T-helper 1 cell treated with Interleukin-12 subunit alpha and Interleukin-12 subunit beta and Interleukin-4 antibody, amounts not matched to agents 30 ng/mL and 1 ng/mL, for 36 hours (primary cell): ENCODE measurements at regions not wholly inside any gene's neighbourhood (a gene's known extent, or its start where the extent isn't known, plus 50 kb on each side); places are given as distances from the start of the nearest gene placed in this dataset.
"Not testable (repeated sequence)": the region's sequence is repeated elsewhere in the genome, so short reads cannot be mapped to it uniquely, and the experiment has no call there.

Experiments
- intact Hi-C: fragments of 100-400 bp; cut with micrococcal nuclease; formaldehyde crosslinking; loops from one replicate; pipeline ENCODE4 v1.15.1; 2024

GRCh38 chr13:90287521-90287920 lies 1060.0 kb upstream of the MIR17HG start:
- intact Hi-C loops: no loop called here

GRCh38 chr13:90293793-90294361 lies 1053.6 kb upstream of the MIR17HG start:
- intact Hi-C loops: no loop called here

GRCh38 chr13:90299238-90299637 lies 1048.2 kb upstream of the MIR17HG start:
- intact Hi-C loops: no loop called here

GRCh38 chr13:90300015-90300414 lies 1047.5 kb upstream of the MIR17HG start:
- intact Hi-C loops: no loop called here

GRCh38 chr13:90302107-90302506 lies 1045.4 kb upstream of the MIR17HG start:
- intact Hi-C loops: no loop called here

GRCh38 chr13:90305796-90306195 lies 1041.7 kb upstream of the MIR17HG start:
- intact Hi-C loops: no loop called here

- intact Hi-C loops: no loop called here
Measured at GRCh38 chr13:90307136-90307535, 1040.4 kb upstream of the MIR17HG start.

GRCh38 chr13:90308249-90308648 lies 1039.2 kb upstream of the MIR17HG start:
- intact Hi-C loops: no loop called here

GRCh38 chr13:90311929-90312328 lies 1035.6 kb upstream of the MIR17HG start:
- intact Hi-C loops: no loop called here

- intact Hi-C loops: no loop called here
Measured at GRCh38 chr13:90315061-90315460, 1032.4 kb upstream of the MIR17HG start.

GRCh38 chr13:90320664-90321063 lies 1026.8 kb upstream of the MIR17HG start:
- intact Hi-C loops: no loop called here

GRCh38 chr13:90321281-90321931 lies 1026.1 kb upstream of the MIR17HG start:
- intact Hi-C loops: no loop called here

GRCh38 chr13:90329641-90330040 lies 1017.8 kb upstream of the MIR17HG start:
- intact Hi-C loops: no loop called here

- intact Hi-C loops: no loop called here
Measured at GRCh38 chr13:90331974-90332373, 1015.5 kb upstream of the MIR17HG start.

GRCh38 chr13:90336507-90336906 lies 1011.0 kb upstream of the MIR17HG start:
- intact Hi-C loops: no loop called here

- intact Hi-C loops: not testable (repeated sequence)
Measured at GRCh38 chr13:90341348-90341747, 1006.1 kb upstream of the MIR17HG start.

GRCh38 chr13:90348477-90349136 lies 998.9 kb upstream of the MIR17HG start:
- intact Hi-C loops: not testable (repeated sequence)

GRCh38 chr13:90352763-90353162 lies 994.7 kb upstream of the MIR17HG start:
- intact Hi-C loops: no loop called here

- intact Hi-C loops: no loop called here
Measured at GRCh38 chr13:90355162-90355751, 992.2 kb upstream of the MIR17HG start.

GRCh38 chr13:90360785-90361184 lies 986.7 kb upstream of the MIR17HG start:
- intact Hi-C loops: no loop called here

GRCh38 chr13:90362707-90363106 lies 984.8 kb upstream of the MIR17HG start:
- intact Hi-C loops: no loop called here

- intact Hi-C loops: no loop called here
Measured at GRCh38 chr13:90365130-90365529, 982.4 kb upstream of the MIR17HG start.
